Natural killer cell treated with Interleukin-12 subunit alpha and Interleukin-12 subunit beta and Interleukin-15 and Interleukin-18, amount 100 ng/mL, for 72 hours (primary cell): ENCODE measurements at regions not wholly inside any gene's neighbourhood (a gene's known extent, or its start where the extent isn't known, plus 50 kb on each side); places are given as distances from the start of the nearest gene placed in this dataset.
"Not testable (repeated sequence)": the region's sequence is repeated elsewhere in the genome, so short reads cannot be mapped to it uniquely, and the experiment has no call there.

Source experiments
- ATAC-seq, 2 donors: fragments of 150-1000 bp; cut with Tn5 transposase in 1 of 2; sonication (Bioruptor Pico), chemical (Tn5 transposase) in 1 of 2; 2 replicates each; pipeline ENCODE4 v1.10.0; 2021
- DNase-seq: peaks from one replicate; pipeline ENCODE4 v3.0.0; 2022; ENCODE audit warnings: low spot score
- H3K27ac Mint-ChIP-seq, 2 donors: 1 replicate in 1 of 2; 2 replicates in 1 of 2; pipeline ENCODE4 v1.8.0; 2022; ENCODE audit warnings: mixed read lengths in 2 of 2, mild to moderate bottlenecking in 1 of 2, moderate library complexity in 1 of 2
- H3K27me3 Mint-ChIP-seq, 2 donors: 1 replicate in 1 of 2; 2 replicates in 1 of 2; pipeline ENCODE4 v1.8.0; 2022; ENCODE audit warnings: mixed read lengths in 2 of 2
- H3K36me3 Mint-ChIP-seq: one replicate; pipeline ENCODE4 v1.8.0; 2022; ENCODE audit warnings: mixed read lengths
- H3K4me1 Mint-ChIP-seq, 2 donors: 1 replicate in 1 of 2; 2 replicates in 1 of 2; pipeline ENCODE4 v1.8.0; 2022; ENCODE audit warnings: low read depth in 2 of 2, mixed read lengths in 2 of 2, mild to moderate bottlenecking in 1 of 2
- H3K4me3 Mint-ChIP-seq: one replicate; pipeline ENCODE4 v1.8.0; 2022; ENCODE audit warnings: mixed read lengths
- H3K9me3 Mint-ChIP-seq: 2 replicates; pipeline ENCODE4 v1.8.0; 2022; ENCODE audit warnings: mixed read lengths

DNA sequence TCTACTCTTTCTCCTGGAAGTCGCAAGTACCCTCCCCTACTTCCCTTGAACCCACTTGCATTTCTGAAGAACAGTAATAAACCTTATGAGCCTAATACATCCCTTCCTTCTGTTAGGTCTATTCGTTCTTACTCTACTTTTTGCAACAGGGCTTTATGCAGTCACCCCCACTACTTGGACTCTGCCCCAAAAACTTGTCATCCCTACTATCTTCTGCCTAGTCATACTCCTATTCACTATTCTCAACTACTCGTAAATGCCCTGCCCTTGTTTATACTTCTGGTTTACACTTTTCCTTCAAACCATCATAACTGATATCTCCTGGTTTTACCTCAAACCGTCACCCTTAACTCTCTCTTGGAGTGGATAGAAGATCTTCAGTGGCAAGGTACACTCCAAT lies 55.2 kb upstream of the SLIT2 start:
- Mint-ChIP-seq H3K9me3 (no peaks in the 10 kb centered on the region), H3K4me1 (no peaks in the 10 kb centered on the region), H3K27ac (no peak overlapping the region), H3K36me3 (no peaks in the 10 kb centered on the region), H3K27me3 (no peaks in the 10 kb centered on the region), H3K4me3 (no peak overlapping the region)
- DNase-seq, result no peak
- ATAC-seq, result no peak

DNA sequence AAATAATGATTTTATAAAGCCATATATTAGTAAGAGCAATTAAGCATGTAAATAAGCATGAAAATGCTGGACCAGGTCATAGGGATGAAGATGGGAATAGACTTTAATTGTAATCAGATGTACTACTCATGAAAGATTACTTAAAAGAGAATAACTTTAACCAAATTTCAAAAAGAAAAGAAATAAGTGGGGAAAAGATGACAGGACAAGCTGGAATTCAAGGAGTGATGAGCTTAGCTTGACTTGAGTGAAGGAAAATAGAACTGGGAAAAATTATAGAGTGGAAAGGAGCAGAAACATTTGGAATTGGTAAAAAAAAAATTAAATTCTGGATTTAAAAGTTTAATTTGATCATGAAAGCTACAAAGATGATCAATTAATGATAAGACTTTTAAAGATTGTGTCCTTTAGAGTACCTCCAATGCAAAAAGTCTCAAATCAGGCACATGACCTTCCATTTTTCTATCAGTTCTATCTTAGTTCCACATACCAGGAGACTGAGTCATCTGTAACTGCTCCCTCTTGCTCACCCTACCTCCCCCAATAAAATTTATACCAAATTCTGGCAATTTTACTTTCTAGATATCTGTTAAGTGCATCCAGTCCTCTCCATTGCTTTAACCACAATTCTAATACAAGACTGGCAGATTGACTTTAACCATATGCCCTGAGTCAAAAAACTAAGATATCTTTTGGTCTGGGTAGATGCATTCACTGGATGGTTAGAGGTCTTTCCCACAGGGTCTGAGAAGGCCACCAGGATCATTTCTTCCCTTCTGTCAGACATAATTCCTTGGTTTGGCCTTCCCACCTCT lies 56.4 kb upstream of the SLIT2 start:
- H3K4me3 Mint-ChIP-seq, result no peak overlapping the region
- ATAC-seq, result no peak
- H3K27me3 Mint-ChIP-seq, result no peaks in the 10 kb centered on the region

GRCh38 chr4:20194123-20195013 lies 57.3 kb upstream of the SLIT2 start:
- Mint-ChIP-seq H3K27me3 (no peaks in the 10 kb centered on the region), H3K4me1 (no peaks in the 10 kb centered on the region), H3K4me3 (no peak overlapping the region), H3K9me3 (peaks cover 6% of the 10 kb centered on the region), H3K36me3 (peaks cover 7% of the 10 kb centered on the region), H3K27ac (no peak overlapping the region)
- ATAC-seq (no peak), DNase-seq (no peak)

More for the DNA sequence above, 56.4 kb upstream of the SLIT2 start:
- no peak for DNase-seq
- no peaks in the 10 kb centered on the region for H3K9me3 Mint-ChIP-seq
- H3K4me1 Mint-ChIP-seq, result no peaks in the 10 kb centered on the region
- no peak overlapping the region for H3K27ac Mint-ChIP-seq
- H3K36me3 Mint-ChIP-seq, result no peaks in the 10 kb centered on the region

- ATAC-seq, result no peak
- H3K9me3 Mint-ChIP-seq, result peaks cover 7% of the 10 kb centered on the region
- H3K4me3 Mint-ChIP-seq, result no peak overlapping the region
- no peaks in the 10 kb centered on the region for H3K27me3 Mint-ChIP-seq
- DNase-seq, result no peak
- H3K27ac Mint-ChIP-seq, result no peak overlapping the region
- H3K4me1 Mint-ChIP-seq, result no peaks in the 10 kb centered on the region
- peaks cover 7% of the 10 kb centered on the region for H3K36me3 Mint-ChIP-seq
These were observed 58.4 kb upstream of the SLIT2 start for GRCh38 chr4:20193141-20193936.

DNA sequence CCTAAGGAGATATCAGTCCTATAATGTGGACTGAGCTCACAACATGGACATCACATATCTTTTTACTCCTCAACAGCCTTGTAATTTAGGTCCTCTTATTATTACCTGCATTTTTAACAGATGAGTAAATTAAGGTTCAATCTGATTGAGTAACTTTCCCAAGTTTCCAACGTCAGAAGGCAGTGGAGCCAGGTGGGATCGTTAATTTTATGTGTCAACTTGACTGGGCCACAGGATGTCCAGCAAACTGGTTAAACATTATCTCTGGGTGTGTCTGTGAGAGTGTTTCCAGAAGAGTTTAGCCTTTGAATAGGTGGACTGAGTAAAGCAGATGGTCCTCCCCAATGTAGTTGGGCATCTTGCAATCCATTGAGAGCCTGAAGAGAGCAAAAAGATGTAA lies 59.0 kb upstream of the SLIT2 start:
- H3K27me3 Mint-ChIP-seq, result no peaks in the 10 kb centered on the region
- DNase-seq (no peak), ATAC-seq (no peak)
- H3K4me3 Mint-ChIP-seq, result no peak overlapping the region
- H3K4me1 Mint-ChIP-seq, result no peaks in the 10 kb centered on the region
- peaks cover 7% of the 10 kb centered on the region for H3K36me3 Mint-ChIP-seq
- H3K27ac Mint-ChIP-seq, result no peak overlapping the region
- peaks cover 10% of the 10 kb centered on the region for H3K9me3 Mint-ChIP-seq

- no peaks in the 10 kb centered on the region for H3K27me3 Mint-ChIP-seq
- H3K27ac Mint-ChIP-seq, result no peak overlapping the region
- DNase-seq (no peak), ATAC-seq (no peak)
- no peak overlapping the region for H3K4me3 Mint-ChIP-seq
- peaks cover 24% of the 10 kb centered on the region for H3K9me3 Mint-ChIP-seq
- no peaks in the 10 kb centered on the region for H3K4me1 Mint-ChIP-seq
- peaks cover 16% of the 10 kb centered on the region for H3K36me3 Mint-ChIP-seq
These were observed 66.6 kb upstream of the SLIT2 start for GRCh38 chr4:20185103-20185502.

DNA sequence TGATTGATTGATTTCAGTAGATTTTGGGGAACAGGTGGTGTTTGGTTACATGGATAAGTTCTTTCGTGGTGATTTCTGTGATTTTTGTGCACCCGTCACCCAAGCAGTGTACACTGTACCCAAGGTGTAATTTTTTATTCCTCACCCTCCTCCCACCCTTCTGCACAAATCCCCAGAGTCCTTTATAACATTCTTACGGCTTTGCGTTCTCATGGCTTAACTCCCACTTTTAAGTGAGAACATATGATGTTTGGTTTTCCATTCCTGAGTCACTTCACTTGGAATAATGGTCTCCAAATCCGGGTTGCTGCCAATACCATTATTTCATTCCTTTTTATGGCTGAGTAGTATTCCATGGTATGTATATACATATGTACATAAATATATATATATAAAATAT lies 68.6 kb upstream of the SLIT2 start:
- Mint-ChIP-seq H3K36me3 (peaks cover 10% of the 10 kb centered on the region), H3K9me3 (peaks cover 15% of the 10 kb centered on the region)
- not testable (repeated sequence) for H3K4me3 Mint-ChIP-seq, ATAC-seq, H3K4me1 Mint-ChIP-seq, H3K27ac Mint-ChIP-seq, H3K27me3 Mint-ChIP-seq, DNase-seq

DNA sequence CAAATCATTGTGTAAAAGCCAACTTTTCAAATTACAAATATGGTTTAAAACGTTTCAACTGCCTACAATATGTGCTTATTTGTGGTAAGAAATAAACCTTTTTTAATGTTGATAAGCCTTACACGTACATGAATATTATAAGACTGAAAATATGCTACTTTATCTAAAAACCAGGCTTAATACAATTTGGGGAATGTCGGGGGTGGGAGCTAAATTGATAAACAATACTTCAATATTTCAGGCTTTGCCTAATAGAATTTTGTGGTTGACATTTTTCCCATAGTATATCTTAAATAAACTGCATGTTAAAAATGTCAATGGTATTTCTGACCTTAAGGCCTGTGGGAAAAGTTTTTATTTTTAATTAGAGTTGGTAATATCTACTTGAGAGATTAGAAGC lies 69.8 kb upstream of the SLIT2 start:
- peaks cover 10% of the 10 kb centered on the region for H3K36me3 Mint-ChIP-seq
- H3K27ac Mint-ChIP-seq, result no peak overlapping the region
- ATAC-seq, result no peak
- DNase-seq, result no peak
- H3K4me3 Mint-ChIP-seq, result no peak overlapping the region
- H3K9me3 Mint-ChIP-seq, result peaks cover 11% of the 10 kb centered on the region
- H3K4me1 Mint-ChIP-seq, result no peaks in the 10 kb centered on the region
- no peaks in the 10 kb centered on the region for H3K27me3 Mint-ChIP-seq

- no peak overlapping the region for H3K4me3 Mint-ChIP-seq
- H3K9me3 Mint-ChIP-seq, result peaks cover 20% of the 10 kb centered on the region
- no peak for ATAC-seq
- DNase-seq, result no peak
- no peaks in the 10 kb centered on the region for H3K4me1 Mint-ChIP-seq
- peaks cover 10% of the 10 kb centered on the region for H3K36me3 Mint-ChIP-seq
- H3K27me3 Mint-ChIP-seq, result no peaks in the 10 kb centered on the region
- no peak overlapping the region for H3K27ac Mint-ChIP-seq
These were observed 71.2 kb upstream of the SLIT2 start for GRCh38 chr4:20180509-20180908.

GRCh38 chr4:20178902-20179576 lies 72.7 kb upstream of the SLIT2 start:
- no peak for ATAC-seq
- Mint-ChIP-seq H3K4me3 (no peak overlapping the region), H3K9me3 (peaks cover 17% of the 10 kb centered on the region), H3K27me3 (no peaks in the 10 kb centered on the region), H3K27ac (no peak overlapping the region), H3K4me1 (no peaks in the 10 kb centered on the region), H3K36me3 (peaks cover under 1% of the 10 kb centered on the region)
- DNase-seq, result no peak

- no peaks in the 10 kb centered on the region for H3K36me3 Mint-ChIP-seq
These were observed 74.8 kb upstream of the SLIT2 start for GRCh38 chr4:20176881-20177280.

GRCh38 chr4:20172070-20172760 lies 79.5 kb upstream of the SLIT2 start:
- ATAC-seq (no peak), DNase-seq (no peak)
- no peak overlapping the region for H3K4me3 Mint-ChIP-seq
- no peaks in the 10 kb centered on the region for H3K36me3 Mint-ChIP-seq
- H3K9me3 Mint-ChIP-seq, result peaks cover 26% of the 10 kb centered on the region
- no peaks in the 10 kb centered on the region for H3K4me1 Mint-ChIP-seq
- no peak overlapping the region for H3K27ac Mint-ChIP-seq
- H3K27me3 Mint-ChIP-seq, result no peaks in the 10 kb centered on the region

More at GRCh38 chr4:20176881-20177280, 74.8 kb upstream of the SLIT2 start:
- Mint-ChIP-seq H3K27ac (no peak overlapping the region), H3K9me3 (peaks cover 21% of the 10 kb centered on the region), H3K27me3 (no peaks in the 10 kb centered on the region), H3K4me3 (no peak overlapping the region), H3K4me1 (no peaks in the 10 kb centered on the region)
- ATAC-seq (no peak), DNase-seq (no peak)

DNA sequence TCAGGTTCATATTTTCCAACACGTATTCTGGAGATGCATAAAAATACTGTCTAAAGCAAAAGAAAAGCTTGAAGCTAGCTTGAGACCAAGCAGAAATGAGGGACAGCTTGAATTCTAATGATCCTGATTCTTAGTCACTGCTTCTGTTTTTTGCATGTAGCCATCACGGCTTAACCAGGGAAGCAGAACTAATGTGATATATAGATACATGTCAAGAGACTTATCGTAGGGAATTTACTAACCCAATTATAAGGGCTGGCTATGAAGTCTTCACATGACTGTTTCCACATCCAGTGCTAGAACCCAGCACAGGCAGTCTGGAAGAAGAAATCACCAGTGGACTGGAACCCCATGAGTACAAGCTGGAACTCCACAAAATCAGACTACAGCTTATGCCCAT lies 85.2 kb upstream of the SLIT2 start:
- H3K9me3 Mint-ChIP-seq, result peaks cover 10% of the 10 kb centered on the region
- DNase-seq, result no peak
- no peak overlapping the region for H3K27ac Mint-ChIP-seq
- H3K36me3 Mint-ChIP-seq, result no peaks in the 10 kb centered on the region
- ATAC-seq, result no peak
- no peaks in the 10 kb centered on the region for H3K27me3 Mint-ChIP-seq
- no peak overlapping the region for H3K4me3 Mint-ChIP-seq
- H3K4me1 Mint-ChIP-seq, result no peaks in the 10 kb centered on the region
